DOHH2 (cell line): ENCODE measurements at regions not wholly inside any gene's neighbourhood (a gene's known extent, or its start where the extent isn't known, plus 50 kb on each side); places are given as distances from the start of the nearest gene placed in this dataset.

Source experiments
- H3F3A ChIP-seq: fragments of 200-600 bp; sonication (generic), shearing (Covaris generic); 2 replicates; pipeline ENCODE4 v1.6.0; 2016; ENCODE audit warnings: antibody characterized with exemption, mild to moderate bottlenecking; ENCODE audit not compliant: control insufficient read depth, insufficient read depth
- H3K27ac ChIP-seq: fragments of 200-600 bp; sonication (generic); 2 replicates; pipeline ENCODE4 v1.5.1; 2014; ENCODE audit warnings: low read depth, mild to moderate bottlenecking, low read length, moderate library complexity
- H3K27me3 ChIP-seq: fragments of 200-600 bp; sonication (generic); 2 replicates; pipeline ENCODE4 v1.6.1; 2014; ENCODE audit warnings: mild to moderate bottlenecking, low read length, mixed read lengths; ENCODE audit not compliant: control insufficient read depth
- H3K36me3 ChIP-seq: fragments of 200-600 bp; sonication (generic); 2 replicates; pipeline ENCODE4 v1.6.1; 2014; ENCODE audit warnings: mild to moderate bottlenecking, low read length, moderate library complexity, mixed read lengths; ENCODE audit not compliant: control insufficient read depth
- H3K4me1 ChIP-seq: fragments of 200-600 bp; sonication (generic); 2 replicates; pipeline ENCODE4 v1.6.1; 2014; ENCODE audit warnings: mild to moderate bottlenecking, low read length, mixed read lengths; ENCODE audit not compliant: control insufficient read depth
- H3K4me2 ChIP-seq: fragments of 200-600 bp; sonication (generic); 2 replicates; pipeline ENCODE4 v1.6.0; 2014; ENCODE audit warnings: mild to moderate bottlenecking, low read length, moderate library complexity
- H3K4me3 ChIP-seq: fragments of 200-600 bp; sonication (generic); 2 replicates; pipeline ENCODE4 v1.5.1; 2014; ENCODE audit warnings: mild to moderate bottlenecking, low read length, mixed read lengths
- H3K79me2 ChIP-seq: fragments of 200-600 bp; sonication (generic); 2 replicates; pipeline ENCODE4 v1.6.1; 2014; ENCODE audit warnings: mild to moderate bottlenecking, low read length, mixed read lengths; ENCODE audit not compliant: control insufficient read depth
- H3K9me2 ChIP-seq: fragments of 200-600 bp; sonication (generic); replicated peaks from 2 replicates; pipeline ENCODE4 v1.6.1; 2014; ENCODE audit warnings: mild to moderate bottlenecking, low read length, mixed read lengths; ENCODE audit not compliant: control insufficient read depth
- H3K9me3 ChIP-seq: fragments of 200-600 bp; sonication (generic); 2 replicates; pipeline ENCODE4 v1.6.1; 2014; ENCODE audit warnings: antibody characterized with exemption, low read length, mixed read lengths; ENCODE audit not compliant: control insufficient read depth, insufficient read depth
- H4K20me1 ChIP-seq: fragments of 200-600 bp; sonication (generic); 2 replicates; pipeline ENCODE4 v1.6.0; 2014; ENCODE audit warnings: low read depth, mild to moderate bottlenecking, antibody characterized with exemption, low read length, moderate library complexity; ENCODE audit not compliant: control insufficient read depth, insufficient read depth
- EZH2phosphoT487 ChIP-seq: fragments of 200-600 bp; sonication (generic); IDR thresholded peaks from 2 replicates; pipeline ENCODE4 v1.6.1; 2017; ENCODE audit warnings: borderline replicate concordance, mild to moderate bottlenecking, antibody characterized with exemption, low read length, moderate library complexity, mixed read lengths
- TF ChIP-seq, protein P1 (sequence below): fragments of 200-600 bp; sonication (generic); IDR thresholded peaks from one replicate; pipeline ENCODE4 v1.5.1; 2014; ENCODE audit warnings: antibody characterized with exemption, mild to moderate bottlenecking, low read depth, low read length; ENCODE audit not compliant: poor library complexity, severe bottlenecking

DNA sequence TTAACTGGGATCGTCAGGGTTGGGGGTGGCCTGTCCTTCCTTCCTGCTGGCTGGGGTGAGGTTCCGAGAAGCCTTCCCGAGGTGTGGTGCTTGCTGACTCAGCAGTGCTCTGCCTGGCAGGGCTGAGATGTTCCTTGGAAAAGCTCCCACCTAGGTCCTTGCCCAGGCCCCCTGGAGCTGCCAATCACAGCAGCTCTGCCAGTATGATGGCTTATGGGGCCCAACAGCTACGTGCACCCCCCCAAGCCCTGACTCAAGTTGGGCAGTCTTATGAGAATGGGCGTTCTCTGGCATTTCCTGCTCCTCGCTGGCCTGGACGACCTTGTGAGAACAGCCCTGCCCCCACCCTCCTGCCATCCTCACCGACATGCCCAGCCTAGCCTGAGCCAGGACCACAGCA lies 292.2 kb upstream of the CRY1 start:
- no peaks in the 10 kb centered on the region for H3K27me3 ChIP-seq
- H3K4me1 ChIP-seq, result no peaks in the 10 kb centered on the region
- no peak overlapping the region for H3K27ac ChIP-seq
- H3K9me2 ChIP-seq, result no peaks in the 10 kb centered on the region
- H3F3A ChIP-seq, result no peaks in the 10 kb centered on the region
- no peaks in the 10 kb centered on the region for H3K36me3 ChIP-seq
- H3K4me3 ChIP-seq, result no peak overlapping the region
- H3K79me2 ChIP-seq, result no peaks in the 10 kb centered on the region
- H3K4me2 ChIP-seq, result no peak overlapping the region
- H3K9me3 ChIP-seq, result no peaks in the 10 kb centered on the region
- TF ChIP-seq, protein P1, sequence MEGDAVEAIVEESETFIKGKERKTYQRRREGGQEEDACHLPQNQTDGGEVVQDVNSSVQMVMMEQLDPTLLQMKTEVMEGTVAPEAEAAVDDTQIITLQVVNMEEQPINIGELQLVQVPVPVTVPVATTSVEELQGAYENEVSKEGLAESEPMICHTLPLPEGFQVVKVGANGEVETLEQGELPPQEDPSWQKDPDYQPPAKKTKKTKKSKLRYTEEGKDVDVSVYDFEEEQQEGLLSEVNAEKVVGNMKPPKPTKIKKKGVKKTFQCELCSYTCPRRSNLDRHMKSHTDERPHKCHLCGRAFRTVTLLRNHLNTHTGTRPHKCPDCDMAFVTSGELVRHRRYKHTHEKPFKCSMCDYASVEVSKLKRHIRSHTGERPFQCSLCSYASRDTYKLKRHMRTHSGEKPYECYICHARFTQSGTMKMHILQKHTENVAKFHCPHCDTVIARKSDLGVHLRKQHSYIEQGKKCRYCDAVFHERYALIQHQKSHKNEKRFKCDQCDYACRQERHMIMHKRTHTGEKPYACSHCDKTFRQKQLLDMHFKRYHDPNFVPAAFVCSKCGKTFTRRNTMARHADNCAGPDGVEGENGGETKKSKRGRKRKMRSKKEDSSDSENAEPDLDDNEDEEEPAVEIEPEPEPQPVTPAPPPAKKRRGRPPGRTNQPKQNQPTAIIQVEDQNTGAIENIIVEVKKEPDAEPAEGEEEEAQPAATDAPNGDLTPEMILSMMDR, result no peak
- no peak for TF ChIP-seq EZH2phosphoT487
- H4K20me1 ChIP-seq, result no peaks in the 10 kb centered on the region

DNA sequence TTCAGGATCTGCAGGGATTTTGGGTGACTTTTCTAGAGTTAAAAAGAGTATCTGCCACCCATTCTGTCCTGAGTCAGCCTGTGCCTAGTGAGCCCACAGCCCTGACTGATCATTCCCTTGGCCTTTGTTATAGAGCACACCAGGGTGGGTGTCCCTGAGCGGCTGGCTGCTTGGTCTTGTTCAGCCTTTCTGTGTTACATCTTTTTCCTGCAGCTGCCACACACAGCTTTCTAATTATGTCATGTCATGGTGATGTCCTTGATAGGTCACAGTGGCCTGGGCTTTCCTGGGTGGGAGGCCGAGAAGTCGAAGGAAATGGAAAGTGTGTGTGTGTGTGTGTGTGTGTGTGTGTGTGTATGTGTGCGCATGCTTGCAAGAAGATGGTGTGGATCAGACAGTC lies 293.2 kb upstream of the CRY1 start:
- Histone ChIP-seq H3K9me2 (no peaks in the 10 kb centered on the region), H3K4me3 (no peak overlapping the region), H3K9me3 (no peaks in the 10 kb centered on the region), H3F3A (no peaks in the 10 kb centered on the region), H3K36me3 (no peaks in the 10 kb centered on the region), H3K27ac (no peak overlapping the region), H3K79me2 (no peaks in the 10 kb centered on the region), H3K4me2 (no peak overlapping the region), H3K4me1 (no peaks in the 10 kb centered on the region), H3K27me3 (no peaks in the 10 kb centered on the region), H4K20me1 (no peaks in the 10 kb centered on the region)
- TF ChIP-seq, protein P1, result no peak
- TF ChIP-seq EZH2phosphoT487, result no peak

DNA sequence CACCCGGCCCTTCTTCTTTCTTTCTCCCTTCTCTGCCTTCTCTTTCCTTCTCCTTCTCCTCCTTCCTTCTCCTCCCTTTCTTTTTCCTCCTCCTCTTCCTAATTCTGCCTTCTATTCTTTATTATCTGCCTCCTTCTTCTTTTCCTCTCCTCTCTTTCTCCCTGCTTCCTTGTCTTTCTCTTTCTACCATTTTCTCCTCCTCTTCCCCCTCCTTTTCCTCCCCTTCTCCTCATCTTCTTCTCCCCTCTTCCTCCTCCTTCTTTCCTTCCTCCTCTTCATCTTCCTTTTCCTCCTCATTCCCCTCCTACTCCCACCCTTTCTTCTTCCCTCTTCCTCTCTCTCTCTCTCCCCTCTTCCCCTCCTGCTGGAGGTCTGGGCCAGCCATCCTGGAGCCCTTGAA lies 294.9 kb upstream of the CRY1 start:
- H3K4me3 ChIP-seq, result no peak overlapping the region
- no peak overlapping the region for H3K4me2 ChIP-seq
- H3K27ac ChIP-seq, result no peak overlapping the region
- no peaks in the 10 kb centered on the region for H3F3A ChIP-seq
- H3K9me2 ChIP-seq, result no peaks in the 10 kb centered on the region
- H3K27me3 ChIP-seq, result no peaks in the 10 kb centered on the region
- no peaks in the 10 kb centered on the region for H3K36me3 ChIP-seq
- no peaks in the 10 kb centered on the region for H3K9me3 ChIP-seq
- H3K79me2 ChIP-seq, result no peaks in the 10 kb centered on the region
- no peak for TF ChIP-seq EZH2phosphoT487
- TF ChIP-seq, protein P1, result no peak
- no peaks in the 10 kb centered on the region for H4K20me1 ChIP-seq
- H3K4me1 ChIP-seq, result no peaks in the 10 kb centered on the region

DNA sequence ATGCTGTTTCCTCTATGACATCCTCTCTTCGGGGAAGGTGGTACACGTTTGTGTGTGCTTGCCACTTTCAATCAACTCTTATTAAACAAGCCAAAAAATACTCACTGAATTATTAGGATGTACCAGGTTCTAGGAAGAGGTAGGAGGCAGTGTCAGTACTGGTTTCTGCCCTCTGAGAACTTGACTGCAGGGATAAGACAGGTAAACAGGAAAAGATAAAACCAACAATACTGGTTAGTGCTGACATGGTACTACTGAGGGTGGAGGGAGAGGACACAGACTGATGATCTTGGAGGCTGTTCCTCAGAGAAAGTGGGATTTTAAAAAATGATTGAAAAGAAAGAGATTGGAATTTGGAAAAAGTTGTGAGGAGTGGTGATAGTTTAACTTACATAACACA lies 295.2 kb upstream of the PWP1 start:
- H3K9me2 ChIP-seq, result no peaks in the 10 kb centered on the region
- H3K4me3 ChIP-seq, result no peak overlapping the region
- TF ChIP-seq EZH2phosphoT487, result no peak
- TF ChIP-seq, protein P1, result no peak
- no peak overlapping the region for H3K4me2 ChIP-seq
- no peaks in the 10 kb centered on the region for H3K9me3 ChIP-seq
- no peaks in the 10 kb centered on the region for H3F3A ChIP-seq
- no peaks in the 10 kb centered on the region for H3K36me3 ChIP-seq
- no peaks in the 10 kb centered on the region for H3K4me1 ChIP-seq
- no peaks in the 10 kb centered on the region for H4K20me1 ChIP-seq
- H3K79me2 ChIP-seq, result no peaks in the 10 kb centered on the region
- H3K27me3 ChIP-seq, result no peaks in the 10 kb centered on the region
- H3K27ac ChIP-seq, result no peak overlapping the region
